ENCODE measurements at regions not wholly inside any gene's neighbourhood (a gene's known extent, or its start where the extent isn't known, plus 50 kb on each side); places are given as distances from the start of the nearest gene placed in this dataset.
"Not testable (repeated sequence)": the region's sequence is repeated elsewhere in the genome, so short reads cannot be mapped to it uniquely, and the experiment has no call there.

DNA sequence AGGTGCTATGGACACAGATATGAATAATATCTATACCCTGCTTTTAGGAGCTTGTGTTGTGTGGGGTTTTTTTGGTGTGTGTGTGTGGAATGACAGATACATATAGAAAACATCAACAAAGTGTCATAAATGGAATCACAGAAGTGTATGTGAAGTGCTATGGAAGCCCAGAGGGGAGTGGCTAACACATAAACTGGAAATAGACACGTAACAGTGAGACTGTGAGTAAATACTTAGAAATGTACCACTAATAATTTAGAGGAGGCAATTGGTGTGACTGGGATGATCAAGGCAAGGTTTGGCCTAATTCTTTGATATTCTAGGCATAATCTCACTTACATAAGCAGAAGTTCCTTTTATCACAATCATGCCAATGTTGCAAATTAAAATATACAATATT lies 169.3 kb upstream of the TENM4 start:
- DNase-seq (ENCODE audit: low spot score) = no peak
- intact Hi-C loops (cut with DNase I) = no loop called here

DNA sequence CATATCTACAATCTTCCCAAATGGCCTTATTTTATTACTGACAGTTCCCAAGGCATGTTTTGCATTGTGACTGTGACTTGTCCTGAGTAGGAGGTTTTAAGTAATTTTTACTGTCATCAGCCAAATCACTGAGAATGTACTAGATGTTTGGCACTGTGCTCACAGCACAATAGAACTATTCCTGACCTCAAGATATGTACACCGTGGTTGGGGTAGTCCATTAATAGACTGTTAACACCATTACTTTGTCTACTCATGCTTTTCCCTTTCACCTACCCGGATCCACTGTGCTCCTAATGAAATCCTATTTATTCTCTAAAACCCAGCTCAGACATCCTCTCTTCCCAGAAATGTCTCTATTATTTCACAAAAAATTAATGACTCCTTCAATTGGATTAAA lies 168.7 kb upstream of the TENM4 start:
- DNase-seq (ENCODE audit: low spot score) = no peak
- intact Hi-C loops (cut with DNase I) = loop anchor here in 1 of 2 donors (5.0 kb wide), 1 partner anchor 557 kb away; no protein-coding TSS in a partner anchor

DNA sequence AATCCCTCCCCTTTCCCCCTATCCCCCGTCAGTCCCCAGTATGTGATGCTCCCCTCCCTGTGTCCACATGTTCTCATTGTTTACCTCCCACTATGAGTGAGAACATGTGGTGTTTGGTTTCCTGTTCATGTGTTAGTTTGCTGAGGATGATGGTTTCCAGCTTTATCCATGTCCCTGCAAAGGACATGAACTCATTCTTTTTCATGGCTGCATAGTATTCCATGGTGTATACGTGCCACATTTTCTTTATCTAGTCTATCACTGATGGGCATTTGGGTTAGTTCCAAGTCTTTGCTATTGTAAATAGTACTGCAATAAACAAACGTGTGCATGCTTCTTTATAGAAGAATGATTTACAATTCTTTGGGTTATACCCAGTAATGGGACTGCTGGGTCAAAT lies 165.6 kb upstream of the TENM4 start:
- intact Hi-C loops (cut with DNase I) = loop anchor here in 1 of 2 donors (5.0 kb wide), 1 partner anchor 554 kb away; no protein-coding TSS in a partner anchor
- not testable (repeated sequence) for DNase-seq (ENCODE audit: low spot score)

DNA sequence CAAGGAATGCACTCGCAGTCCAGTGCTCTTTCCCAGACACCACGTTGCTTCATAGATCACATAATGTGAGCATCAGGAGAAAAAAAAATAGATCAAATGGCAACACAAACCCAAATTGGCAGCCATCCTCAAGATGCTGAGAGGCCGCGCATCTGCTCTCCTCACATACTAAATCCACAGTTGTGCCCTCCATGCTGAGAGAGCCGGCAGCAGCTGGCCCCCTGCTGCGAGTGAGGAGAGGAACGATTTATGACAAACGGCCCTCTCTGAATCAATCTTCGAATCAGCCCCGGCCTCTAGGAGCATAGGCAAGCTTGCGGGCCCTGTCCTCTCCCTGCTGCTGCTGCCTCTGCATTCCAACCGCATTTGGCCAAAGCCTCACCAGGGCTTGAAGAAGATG lies 159.9 kb upstream of the TENM4 start:
- intact Hi-C loops (cut with DNase I) = no loop called here
- DNase-seq (ENCODE audit: low spot score) = no peak

DNA sequence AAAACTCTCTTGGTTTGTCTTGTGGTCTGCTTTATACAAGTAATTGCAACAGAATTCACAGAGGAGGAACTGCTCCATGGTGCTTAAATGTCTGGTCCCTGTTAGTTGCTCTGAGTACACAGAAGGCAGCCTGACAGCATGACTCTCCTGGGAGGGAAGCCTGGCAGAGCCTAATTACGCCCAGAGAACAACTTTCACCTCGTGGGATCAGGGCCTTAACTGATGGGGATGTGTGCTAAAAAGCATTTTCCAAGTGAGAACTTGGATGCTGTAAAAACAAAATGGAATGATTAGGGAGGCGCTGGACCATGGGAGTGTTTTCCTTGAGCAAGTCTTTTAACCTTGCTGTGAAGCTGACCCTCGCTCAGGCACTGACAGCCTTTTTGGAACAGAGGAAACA lies 154.0 kb upstream of the TENM4 start:
- DNase-seq (ENCODE audit: low spot score) = no peak
- intact Hi-C loops (cut with DNase I) = no loop called here

DNA sequence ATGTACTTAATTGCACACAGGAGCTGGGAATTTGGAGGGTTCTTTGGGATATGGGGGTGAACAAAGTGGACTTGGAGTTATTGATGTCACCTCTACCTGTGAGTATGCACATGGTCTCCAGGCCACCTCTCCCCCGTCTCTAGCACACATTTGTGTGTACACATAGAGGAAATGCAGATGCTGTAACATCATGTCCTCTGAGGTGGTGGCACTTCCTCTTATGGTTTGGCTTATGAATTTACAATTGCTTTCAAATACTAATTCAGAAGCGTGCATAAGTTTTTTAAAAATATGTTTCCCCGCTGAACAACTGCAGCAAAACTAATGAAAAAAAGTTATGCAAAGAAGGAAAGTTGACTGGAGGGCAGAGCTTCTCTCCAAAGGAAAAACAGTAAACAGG lies 152.0 kb upstream of the TENM4 start:
- DNase-seq (ENCODE audit: low spot score) = no peak
- intact Hi-C loops (cut with DNase I) = no loop called here

DNA sequence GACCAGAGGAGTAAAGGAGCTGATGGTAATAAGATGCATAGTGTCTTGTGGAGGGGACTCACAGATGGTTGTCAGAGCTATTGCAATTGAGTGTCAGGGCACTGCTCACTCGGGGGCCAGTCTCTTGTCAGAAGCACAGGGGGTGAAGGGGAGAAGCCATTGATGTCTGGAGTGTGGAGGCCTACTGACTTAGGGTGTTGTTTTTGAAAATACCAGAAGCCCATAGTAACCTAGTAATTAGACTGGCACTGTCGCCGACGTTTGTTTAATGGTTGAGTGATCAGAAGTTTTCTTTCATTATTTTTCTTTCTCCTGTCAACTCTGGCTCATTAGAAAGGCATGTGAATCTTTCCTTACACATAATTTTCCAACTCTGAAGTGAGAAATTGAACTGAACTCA lies 151.6 kb upstream of the TENM4 start:
- no peak for DNase-seq (ENCODE audit: low spot score)
- intact Hi-C loops (cut with DNase I) = no loop called here

DNA sequence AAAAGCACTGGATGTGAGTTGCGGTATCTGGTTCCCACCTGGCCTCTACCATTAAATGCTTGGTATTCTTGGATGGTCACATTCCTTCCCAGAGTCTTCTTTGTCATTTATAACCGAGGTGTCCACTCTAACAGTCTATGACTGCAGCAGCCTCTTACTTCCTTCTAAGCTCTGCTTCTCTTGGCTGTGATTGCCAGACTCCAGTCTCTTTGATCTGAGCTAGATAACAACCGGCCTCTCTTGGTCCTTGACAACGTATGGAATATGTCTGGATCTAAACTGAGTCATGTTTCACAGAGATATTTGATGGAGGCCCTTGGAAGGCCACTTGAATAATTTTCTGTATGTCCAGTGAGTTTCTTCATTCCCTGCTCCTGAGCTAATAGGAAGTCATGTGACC lies 141.6 kb upstream of the TENM4 start:
- intact Hi-C loops (cut with DNase I) = no loop called here
- DNase-seq (ENCODE audit: low spot score) = no peak

DNA sequence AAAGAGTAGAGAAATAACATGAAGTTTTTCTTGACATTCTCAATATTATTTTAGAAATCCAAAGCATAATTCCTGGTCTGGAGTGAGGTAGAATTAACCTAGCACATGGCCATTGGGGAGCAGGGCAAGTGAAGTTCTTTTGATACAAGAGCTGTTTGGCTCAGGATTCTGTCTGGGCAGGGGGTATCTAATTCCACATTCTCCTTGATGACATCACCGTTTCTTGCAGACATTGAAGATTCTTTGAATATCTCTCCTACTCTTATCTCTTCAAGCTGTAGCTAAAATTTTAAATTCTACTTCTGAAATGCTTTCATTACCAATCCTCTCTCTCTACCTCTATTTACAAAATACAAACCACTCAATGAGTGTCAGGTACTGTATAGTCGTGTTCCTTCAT lies 138.2 kb upstream of the TENM4 start:
- intact Hi-C loops (cut with DNase I) = no loop called here
- no peak for DNase-seq (ENCODE audit: low spot score)

DNA sequence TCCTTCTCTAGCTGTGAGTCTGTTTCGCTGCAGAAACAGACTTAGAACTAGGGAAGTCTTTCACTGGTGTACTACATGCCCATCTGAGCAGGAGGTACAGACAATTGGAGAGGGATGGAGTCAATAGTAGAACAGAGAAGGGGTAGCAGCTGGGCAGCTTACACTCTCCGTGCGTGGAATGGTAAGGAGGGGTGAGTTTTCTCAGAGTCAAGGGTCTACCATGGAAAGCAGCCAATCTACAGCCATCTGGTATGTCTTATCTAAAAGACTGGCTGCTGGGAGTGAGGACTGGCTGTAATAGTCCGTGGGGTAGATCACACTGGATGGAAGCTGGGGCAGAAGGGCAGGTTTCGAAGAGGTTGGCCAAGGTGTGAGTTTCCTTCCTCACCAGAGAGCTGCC lies 137.3 kb upstream of the TENM4 start:
- DNase-seq (ENCODE audit: low spot score) = no peak
- intact Hi-C loops (cut with DNase I) = no loop called here

DNA sequence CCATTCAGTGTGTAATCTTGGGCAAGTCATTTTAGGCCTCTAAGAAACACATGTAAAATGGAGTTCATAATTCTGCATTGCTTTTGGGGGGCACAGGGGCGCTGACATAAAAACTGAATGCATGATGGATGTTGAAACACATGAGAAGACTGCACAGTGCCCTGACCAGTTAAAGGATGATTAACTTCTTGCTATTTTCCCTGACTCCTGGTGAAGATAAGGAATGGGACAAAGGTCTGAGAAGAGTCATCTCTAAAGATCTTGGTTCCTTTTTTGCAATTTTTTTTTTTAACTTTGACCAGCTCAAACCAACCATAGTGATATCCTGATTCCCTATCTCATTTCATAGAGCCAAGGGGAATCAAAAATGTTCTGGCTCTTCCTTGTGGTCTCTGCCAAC lies 134.9 kb upstream of the TENM4 start:
- intact Hi-C loops (cut with DNase I) = no loop called here
- DNase-seq (ENCODE audit: low spot score) = no peak

DNA sequence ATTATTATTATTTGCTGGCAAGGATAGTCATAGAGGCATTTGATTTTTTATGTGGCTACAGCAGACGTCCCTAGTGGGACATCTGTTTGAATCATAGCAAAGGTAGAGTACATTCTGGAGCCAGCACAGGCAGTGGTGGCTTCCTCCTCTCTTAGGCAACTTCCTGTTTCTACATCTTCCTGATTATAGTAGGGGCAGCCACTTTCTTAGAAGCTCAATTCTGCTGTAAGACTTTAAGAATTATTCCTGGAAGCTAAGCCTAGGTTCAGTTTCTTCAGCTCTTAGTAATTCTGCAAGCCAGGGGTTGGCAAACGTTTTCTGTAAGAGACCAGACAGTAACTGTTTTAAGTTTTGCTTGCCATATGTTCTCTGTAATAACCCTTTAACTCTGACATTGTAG lies 129.3 kb upstream of the TENM4 start:
- intact Hi-C loops (cut with DNase I) = no loop called here
- no peak for DNase-seq (ENCODE audit: low spot score)

DNA sequence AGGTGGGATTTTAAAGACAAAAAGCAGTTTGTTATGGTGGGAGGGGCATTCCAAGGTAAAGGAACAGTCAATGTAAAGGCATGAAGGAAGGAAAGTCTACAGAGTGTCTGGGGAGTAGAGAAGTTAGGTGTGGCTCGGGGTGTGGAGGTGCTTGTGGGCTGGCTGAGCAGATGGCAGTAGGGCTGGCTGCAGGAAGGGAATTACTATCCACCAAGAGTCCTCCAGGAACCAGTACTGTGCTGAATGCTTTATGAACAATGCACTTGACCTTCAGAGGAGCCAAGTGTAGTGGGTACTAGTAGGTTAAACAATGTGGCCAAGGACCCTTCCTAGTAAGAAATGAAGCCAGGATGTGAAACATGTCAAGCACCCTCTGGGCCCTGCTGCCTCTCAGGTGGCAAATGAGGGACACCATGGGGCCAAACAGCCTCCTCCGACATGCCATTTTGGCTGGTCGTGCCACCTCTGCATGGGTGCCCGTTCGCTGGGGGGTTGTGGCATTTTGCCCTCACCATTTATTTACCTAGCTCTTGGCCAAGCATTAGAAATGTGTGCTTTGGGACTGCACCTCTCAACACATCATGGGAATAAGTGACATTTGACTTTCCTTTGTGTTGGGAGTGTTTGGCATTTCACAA lies 123.6 kb upstream of the TENM4 start:
- intact Hi-C loops (cut with DNase I) = no loop called here

DNA sequence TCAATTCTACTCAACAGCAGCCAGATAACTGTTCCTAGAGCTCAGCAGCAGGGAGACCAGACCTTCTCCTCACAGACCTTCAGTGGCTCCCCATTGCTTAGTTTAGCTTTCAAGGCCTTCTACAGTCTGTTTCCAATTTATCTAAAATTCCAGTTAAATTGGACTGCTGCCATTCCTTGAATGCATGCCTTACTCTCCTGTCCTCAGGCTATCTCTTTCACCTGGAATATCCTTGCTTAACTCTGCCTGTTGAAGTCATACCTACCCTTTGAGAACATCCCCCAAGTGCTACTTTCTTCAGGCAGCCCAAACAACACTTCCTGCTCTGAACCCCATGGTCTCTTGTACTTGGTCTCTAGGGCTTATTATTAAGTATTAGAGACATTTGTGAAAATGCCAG lies 120.7 kb upstream of the TENM4 start:
- DNase-seq (ENCODE audit: low spot score) = no peak
- intact Hi-C loops (cut with DNase I) = no loop called here

More for the DNA sequence above, 123.6 kb upstream of the TENM4 start:
- no peak for DNase-seq (ENCODE audit: low spot score)

DNA sequence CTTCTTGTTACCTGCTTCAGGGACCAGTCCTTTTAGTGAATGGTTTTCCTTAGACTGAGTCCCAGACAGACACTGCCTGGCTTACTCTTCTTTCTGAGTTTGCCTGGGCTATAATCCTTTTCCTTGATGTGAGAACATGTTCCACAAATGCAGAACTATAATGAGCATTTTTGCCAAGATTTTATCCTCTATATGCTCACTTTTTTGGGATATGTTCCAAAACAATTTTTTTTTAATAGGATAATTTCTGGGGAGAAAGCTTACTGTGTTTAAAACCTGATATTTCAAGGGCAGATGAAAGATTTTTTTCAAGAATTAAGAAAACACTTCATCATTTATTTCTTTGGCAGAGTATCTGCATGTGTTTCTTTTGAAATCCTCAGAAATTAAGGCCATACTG lies 110.0 kb upstream of the TENM4 start:
- no peak for DNase-seq (ENCODE audit: low spot score)
- intact Hi-C loops (cut with DNase I) = no loop called here

DNA sequence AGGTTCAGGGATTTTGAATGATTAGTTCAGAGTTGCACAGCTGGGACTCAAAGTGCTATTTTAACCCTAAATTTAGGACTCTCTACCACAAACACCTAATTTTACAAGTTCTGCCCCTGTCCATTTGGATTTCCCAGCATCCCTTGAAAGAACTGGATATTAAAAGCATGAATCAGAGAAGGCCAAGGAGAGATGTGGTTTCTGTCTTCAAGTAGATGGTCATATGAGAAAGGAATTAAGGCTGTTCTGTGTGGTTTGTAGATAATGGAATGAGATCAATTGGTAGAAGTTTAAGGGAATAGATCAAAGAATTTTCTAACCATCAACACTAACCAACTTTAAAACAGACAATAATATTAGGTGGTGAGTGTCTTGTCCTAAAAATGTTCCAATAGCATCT lies 106.4 kb upstream of the TENM4 start:
- DNase-seq (ENCODE audit: low spot score) = no peak

DNA sequence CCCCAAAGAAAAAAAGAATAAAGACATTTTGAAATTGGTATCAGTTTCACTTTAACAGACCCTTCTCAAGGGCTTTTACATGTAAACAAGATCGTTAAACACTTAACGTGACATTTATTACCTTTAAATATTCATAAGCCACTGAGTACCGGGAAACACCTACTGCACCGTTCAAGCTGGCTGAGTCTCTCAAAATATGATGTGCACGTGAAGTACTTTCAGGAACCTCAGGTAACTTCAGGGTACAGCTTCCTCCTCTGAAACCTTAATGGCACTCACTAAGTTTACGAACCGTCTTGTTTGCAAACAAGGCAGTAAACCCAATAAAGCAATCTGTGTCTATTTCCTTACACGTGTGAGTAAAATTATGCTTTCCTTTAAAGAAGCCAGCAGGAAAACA lies 105.5 kb upstream of the TENM4 start:
- DNase-seq (ENCODE audit: low spot score) = no peak
- intact Hi-C loops (cut with DNase I) = no loop called here

More for the DNA sequence above, 106.4 kb upstream of the TENM4 start:
- intact Hi-C loops (cut with DNase I) = no loop called here

DNA sequence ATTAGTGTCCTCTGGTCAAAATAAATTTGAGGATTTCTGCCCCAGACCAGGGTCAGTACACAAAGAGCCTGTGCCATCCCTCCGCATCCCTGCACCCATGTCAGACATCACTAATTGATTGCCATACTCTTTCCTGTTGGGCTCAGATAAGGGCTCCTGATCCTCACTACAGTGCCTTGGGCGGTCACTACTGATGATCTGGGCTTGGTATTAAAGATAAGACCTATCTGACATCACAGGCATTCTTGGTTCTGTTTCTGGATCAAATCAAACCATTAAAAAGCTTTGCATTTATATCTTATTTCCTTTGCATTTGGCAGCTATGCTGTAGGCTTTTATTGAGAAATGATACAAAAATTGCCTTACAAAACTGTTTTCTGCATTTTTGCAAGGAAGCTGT lies 103.5 kb upstream of the TENM4 start:
- no peak for DNase-seq (ENCODE audit: low spot score)
- intact Hi-C loops (cut with DNase I) = no loop called here

DNA sequence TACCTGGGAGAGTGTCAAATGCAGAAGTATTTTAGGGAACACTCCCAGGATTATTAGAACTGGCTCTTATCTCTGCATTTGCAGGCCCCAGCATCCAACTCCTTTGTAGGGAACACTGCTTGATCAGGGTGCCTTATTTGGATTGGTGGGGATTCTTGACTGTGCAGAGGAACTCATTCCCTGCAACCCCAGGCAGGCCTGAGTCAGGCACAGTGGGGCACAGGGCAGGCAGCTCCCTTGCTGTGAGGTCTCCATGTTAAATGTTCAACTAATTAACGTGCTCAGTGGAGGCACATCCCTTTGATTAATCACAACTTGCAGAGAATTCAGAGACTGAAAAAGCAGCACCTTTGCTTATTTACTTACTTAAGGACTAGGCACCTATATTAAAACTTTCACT lies 102.3 kb upstream of the TENM4 start:
- no peak for DNase-seq (ENCODE audit: low spot score)
- intact Hi-C loops (cut with DNase I) = no loop called here

DNA sequence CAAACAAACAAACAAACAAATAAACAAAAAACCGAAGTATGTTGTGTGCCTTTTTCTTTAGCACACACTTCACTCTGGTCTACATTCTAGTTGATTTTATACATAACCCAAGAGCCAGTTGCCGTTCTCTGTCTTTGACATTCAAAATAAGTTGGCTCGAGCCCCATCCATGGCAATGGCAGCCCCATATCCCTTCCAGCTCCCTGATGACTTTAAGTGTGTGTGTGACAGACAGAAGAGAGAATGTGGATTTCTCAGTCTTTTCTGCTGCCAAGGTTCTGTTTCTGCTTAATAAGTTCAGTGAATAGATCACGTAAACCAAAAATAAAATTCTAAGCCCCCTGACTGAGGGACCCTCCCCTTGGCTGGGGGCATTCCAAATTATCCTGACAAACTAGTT lies 100.6 kb upstream of the TENM4 start:
- intact Hi-C loops (cut with DNase I) = no loop called here
- no peak for DNase-seq (ENCODE audit: low spot score)

DNA sequence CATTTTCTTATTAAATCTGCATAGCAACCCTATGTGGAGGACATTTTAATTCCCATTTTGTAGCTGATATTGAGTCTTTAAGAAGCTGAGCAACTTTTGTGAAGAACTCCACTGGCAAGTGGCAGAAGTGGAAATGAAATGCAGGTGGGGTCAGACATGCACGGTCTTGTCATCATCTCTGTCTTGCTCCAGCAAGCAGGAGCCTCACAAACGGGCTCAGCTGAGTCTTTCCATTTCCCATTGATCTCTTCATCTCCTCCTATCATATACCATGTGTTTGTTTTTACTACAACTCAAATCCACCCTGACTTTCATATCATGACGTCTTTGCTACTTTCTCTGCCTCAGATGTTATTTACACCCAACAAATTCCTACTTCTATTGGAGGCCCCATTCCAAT lies 97.9 kb upstream of the TENM4 start:
- DNase-seq (ENCODE audit: low spot score) = no peak
- intact Hi-C loops (cut with DNase I) = no loop called here
